GM12878 (cell line): ENCODE measurements at regions not wholly inside any gene's neighbourhood (a gene's known extent, or its start where the extent isn't known, plus 50 kb on each side); places are given as distances from the start of the nearest gene placed in this dataset.

Experiments
- JUND ChIP-seq: IDR thresholded peaks from 2 replicates; pipeline ENCODE4 v1.6.1; 2012; ENCODE audit warnings: low read depth, mild to moderate bottlenecking, low read length, improper control_type of control experiment, moderate library complexity
- NFYB ChIP-seq: IDR thresholded peaks from 2 replicates; pipeline ENCODE4 v1.6.1; 2011; ENCODE audit warnings: low read depth, mild to moderate bottlenecking, low read length, improper control_type of control experiment, moderate library complexity; ENCODE audit not compliant: insufficient read depth
- ZNF207 ChIP-seq: fragments of 450-650 bp; IDR thresholded peaks from 2 replicates; pipeline ENCODE4 v1.6.1; 2014; ENCODE audit warnings: antibody characterized with exemption, mild to moderate bottlenecking, borderline replicate concordance
- TF ChIP-seq, protein P1 (sequence below): fragments of 150-350 bp; IDR thresholded peaks from 2 replicates; pipeline ENCODE4 v1.6.1; 2014; ENCODE audit warnings: mild to moderate bottlenecking, low read depth, low read length
- TF ChIP-seq, protein P2 (sequence below): fragments of 150-350 bp; IDR thresholded peaks from 2 replicates; pipeline ENCODE4 v1.6.1; 2016; ENCODE audit warnings: low read depth, low read length
- TF ChIP-seq, protein P3 (sequence below): fragments of 450-650 bp; IDR thresholded peaks from 2 replicates; pipeline ENCODE4 v1.6.1; 2017; ENCODE audit warnings: borderline replicate concordance
- TF ChIP-seq, protein P4 (sequence below): IDR thresholded peaks from 2 replicates; pipeline ENCODE4 v1.6.1; 2011; ENCODE audit warnings: mild to moderate bottlenecking, low read depth, low read length, moderate library complexity; ENCODE audit not compliant: insufficient replicate concordance
- TF ChIP-seq, protein P5 (sequence below): IDR thresholded peaks from 2 replicates; pipeline ENCODE4 v1.6.1; 2012; ENCODE audit warnings: low read depth, low read length, improper control_type of control experiment

DNA sequence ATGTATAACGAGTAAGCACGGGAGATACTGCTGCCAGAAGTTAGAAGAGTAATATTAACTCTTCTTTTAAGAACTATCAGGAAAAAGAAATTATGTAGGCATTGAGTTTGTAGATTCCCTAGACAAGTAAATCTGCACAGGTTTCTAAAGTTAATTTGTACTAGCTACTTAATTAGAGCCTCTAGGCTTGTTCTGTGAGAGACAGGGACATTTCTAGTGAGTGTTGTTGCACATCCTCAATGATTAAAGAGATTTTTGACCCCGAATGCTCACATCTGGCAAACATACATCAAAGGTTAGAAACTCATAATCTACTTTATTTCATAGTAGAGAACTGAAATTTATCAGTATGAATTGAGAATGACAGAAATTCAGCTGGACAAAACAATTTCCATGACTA, 669.0 kb upstream of the CDH7 start (continued):
- TF ChIP-seq, protein P1, sequence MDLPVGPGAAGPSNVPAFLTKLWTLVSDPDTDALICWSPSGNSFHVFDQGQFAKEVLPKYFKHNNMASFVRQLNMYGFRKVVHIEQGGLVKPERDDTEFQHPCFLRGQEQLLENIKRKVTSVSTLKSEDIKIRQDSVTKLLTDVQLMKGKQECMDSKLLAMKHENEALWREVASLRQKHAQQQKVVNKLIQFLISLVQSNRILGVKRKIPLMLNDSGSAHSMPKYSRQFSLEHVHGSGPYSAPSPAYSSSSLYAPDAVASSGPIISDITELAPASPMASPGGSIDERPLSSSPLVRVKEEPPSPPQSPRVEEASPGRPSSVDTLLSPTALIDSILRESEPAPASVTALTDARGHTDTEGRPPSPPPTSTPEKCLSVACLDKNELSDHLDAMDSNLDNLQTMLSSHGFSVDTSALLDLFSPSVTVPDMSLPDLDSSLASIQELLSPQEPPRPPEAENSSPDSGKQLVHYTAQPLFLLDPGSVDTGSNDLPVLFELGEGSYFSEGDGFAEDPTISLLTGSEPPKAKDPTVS = no peak
- TF ChIP-seq, protein P2, sequence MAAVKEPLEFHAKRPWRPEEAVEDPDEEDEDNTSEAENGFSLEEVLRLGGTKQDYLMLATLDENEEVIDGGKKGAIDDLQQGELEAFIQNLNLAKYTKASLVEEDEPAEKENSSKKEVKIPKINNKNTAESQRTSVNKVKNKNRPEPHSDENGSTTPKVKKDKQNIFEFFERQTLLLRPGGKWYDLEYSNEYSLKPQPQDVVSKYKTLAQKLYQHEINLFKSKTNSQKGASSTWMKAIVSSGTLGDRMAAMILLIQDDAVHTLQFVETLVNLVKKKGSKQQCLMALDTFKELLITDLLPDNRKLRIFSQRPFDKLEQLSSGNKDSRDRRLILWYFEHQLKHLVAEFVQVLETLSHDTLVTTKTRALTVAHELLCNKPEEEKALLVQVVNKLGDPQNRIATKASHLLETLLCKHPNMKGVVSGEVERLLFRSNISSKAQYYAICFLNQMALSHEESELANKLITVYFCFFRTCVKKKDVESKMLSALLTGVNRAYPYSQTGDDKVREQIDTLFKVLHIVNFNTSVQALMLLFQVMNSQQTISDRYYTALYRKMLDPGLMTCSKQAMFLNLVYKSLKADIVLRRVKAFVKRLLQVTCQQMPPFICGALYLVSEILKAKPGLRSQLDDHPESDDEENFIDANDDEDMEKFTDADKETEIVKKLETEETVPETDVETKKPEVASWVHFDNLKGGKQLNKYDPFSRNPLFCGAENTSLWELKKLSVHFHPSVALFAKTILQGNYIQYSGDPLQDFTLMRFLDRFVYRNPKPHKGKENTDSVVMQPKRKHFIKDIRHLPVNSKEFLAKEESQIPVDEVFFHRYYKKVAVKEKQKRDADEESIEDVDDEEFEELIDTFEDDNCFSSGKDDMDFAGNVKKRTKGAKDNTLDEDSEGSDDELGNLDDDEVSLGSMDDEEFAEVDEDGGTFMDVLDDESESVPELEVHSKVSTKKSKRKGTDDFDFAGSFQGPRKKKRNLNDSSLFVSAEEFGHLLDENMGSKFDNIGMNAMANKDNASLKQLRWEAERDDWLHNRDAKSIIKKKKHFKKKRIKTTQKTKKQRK = no peak
- TF ChIP-seq, protein P3, sequence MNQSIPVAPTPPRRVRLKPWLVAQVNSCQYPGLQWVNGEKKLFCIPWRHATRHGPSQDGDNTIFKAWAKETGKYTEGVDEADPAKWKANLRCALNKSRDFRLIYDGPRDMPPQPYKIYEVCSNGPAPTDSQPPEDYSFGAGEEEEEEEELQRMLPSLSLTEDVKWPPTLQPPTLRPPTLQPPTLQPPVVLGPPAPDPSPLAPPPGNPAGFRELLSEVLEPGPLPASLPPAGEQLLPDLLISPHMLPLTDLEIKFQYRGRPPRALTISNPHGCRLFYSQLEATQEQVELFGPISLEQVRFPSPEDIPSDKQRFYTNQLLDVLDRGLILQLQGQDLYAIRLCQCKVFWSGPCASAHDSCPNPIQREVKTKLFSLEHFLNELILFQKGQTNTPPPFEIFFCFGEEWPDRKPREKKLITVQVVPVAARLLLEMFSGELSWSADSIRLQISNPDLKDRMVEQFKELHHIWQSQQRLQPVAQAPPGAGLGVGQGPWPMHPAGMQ = no peak
- TF ChIP-seq, protein P4, sequence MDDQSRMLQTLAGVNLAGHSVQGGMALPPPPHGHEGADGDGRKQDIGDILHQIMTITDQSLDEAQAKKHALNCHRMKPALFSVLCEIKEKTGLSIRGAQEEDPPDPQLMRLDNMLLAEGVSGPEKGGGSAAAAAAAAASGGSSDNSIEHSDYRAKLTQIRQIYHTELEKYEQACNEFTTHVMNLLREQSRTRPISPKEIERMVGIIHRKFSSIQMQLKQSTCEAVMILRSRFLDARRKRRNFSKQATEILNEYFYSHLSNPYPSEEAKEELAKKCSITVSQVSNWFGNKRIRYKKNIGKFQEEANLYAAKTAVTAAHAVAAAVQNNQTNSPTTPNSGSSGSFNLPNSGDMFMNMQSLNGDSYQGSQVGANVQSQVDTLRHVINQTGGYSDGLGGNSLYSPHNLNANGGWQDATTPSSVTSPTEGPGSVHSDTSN = no peak
- TF ChIP-seq NFYB (no peak), ZNF207 (no peak), JUND (no peak)
- TF ChIP-seq, protein P5, sequence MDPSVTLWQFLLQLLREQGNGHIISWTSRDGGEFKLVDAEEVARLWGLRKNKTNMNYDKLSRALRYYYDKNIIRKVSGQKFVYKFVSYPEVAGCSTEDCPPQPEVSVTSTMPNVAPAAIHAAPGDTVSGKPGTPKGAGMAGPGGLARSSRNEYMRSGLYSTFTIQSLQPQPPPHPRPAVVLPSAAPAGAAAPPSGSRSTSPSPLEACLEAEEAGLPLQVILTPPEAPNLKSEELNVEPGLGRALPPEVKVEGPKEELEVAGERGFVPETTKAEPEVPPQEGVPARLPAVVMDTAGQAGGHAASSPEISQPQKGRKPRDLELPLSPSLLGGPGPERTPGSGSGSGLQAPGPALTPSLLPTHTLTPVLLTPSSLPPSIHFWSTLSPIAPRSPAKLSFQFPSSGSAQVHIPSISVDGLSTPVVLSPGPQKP = no peak
- TF ChIP-seq, all 136 proteins: peak for 0
